Stimulated activated CD4-positive, alpha-beta T cell treated with anti-CD3 and anti-CD28 coated beads, Interleukin-4, amount 100 ng/mL, for 1 hour (primary cell): ENCODE measurements at regions not wholly inside any gene's neighbourhood (a gene's known extent, or its start where the extent isn't known, plus 50 kb on each side); places are given as distances from the start of the nearest gene placed in this dataset.

Experiments used
- DNase-seq: peaks from one replicate; pipeline ENCODE4 v3.0.0-alpha.2; 2020

- no peak for DNase-seq
Measured at GRCh38 chr7:113452245-113452644, 333.9 kb upstream of the SMIM30 start.

GRCh38 chr7:113446791-113447190 is 328.4 kb upstream of the SMIM30 start:
- no peak for DNase-seq

GRCh38 chr7:113446391-113446790 is 328.0 kb upstream of the SMIM30 start:
- no peak for DNase-seq

- DNase-seq: no peak
Measured at GRCh38 chr7:113444261-113444660, 325.9 kb upstream of the SMIM30 start.

GRCh38 chr7:113440173-113440572 is 321.8 kb upstream of the SMIM30 start:
- DNase-seq: no peak

GRCh38 chr7:113431406-113431805 is 313.1 kb upstream of the SMIM30 start:
- DNase-seq: no peak

GRCh38 chr7:113424185-113424817 is 305.9 kb upstream of the SMIM30 start:
- no peak for DNase-seq

GRCh38 chr7:113421696-113422330 is 303.5 kb upstream of the SMIM30 start:
- DNase-seq: peak; percentile 64

- DNase-seq: no peak
Measured at GRCh38 chr7:113414401-113415035, 296.2 kb upstream of the SMIM30 start.

- DNase-seq: no peak
Measured at GRCh38 chr7:113412410-113412809, 294.1 kb upstream of the SMIM30 start.

GRCh38 chr7:113410796-113411195 is 292.4 kb upstream of the SMIM30 start:
- no peak for DNase-seq

GRCh38 chr7:113408999-113409398 is 290.6 kb upstream of the SMIM30 start:
- no peak for DNase-seq

GRCh38 chr7:113405296-113406056 is 287.1 kb upstream of the SMIM30 start:
- DNase-seq: no peak

- no peak for DNase-seq
Measured at GRCh38 chr7:113404245-113404644, 285.9 kb upstream of the SMIM30 start.

- DNase-seq: no peak
Measured at GRCh38 chr7:113402482-113402881, 284.1 kb upstream of the SMIM30 start.

- no peak for DNase-seq
Measured at GRCh38 chr7:113402005-113402404, 283.7 kb upstream of the SMIM30 start.

GRCh38 chr7:113394856-113395255 is 276.5 kb upstream of the SMIM30 start:
- DNase-seq: no peak

GRCh38 chr7:113392841-113393540 is 274.6 kb upstream of the SMIM30 start:
- DNase-seq: no peak

GRCh38 chr7:113392421-113392820 is 274.1 kb upstream of the SMIM30 start:
- DNase-seq: no peak

GRCh38 chr7:113389112-113389646 is 270.8 kb upstream of the SMIM30 start:
- DNase-seq: no peak

- no peak for DNase-seq
Measured at GRCh38 chr7:113383638-113384037, 265.3 kb upstream of the SMIM30 start.

GRCh38 chr7:113379746-113380145 is 261.4 kb upstream of the SMIM30 start:
- DNase-seq: no peak

- no peak for DNase-seq
Measured at GRCh38 chr7:113374955-113375354, 256.6 kb upstream of the SMIM30 start.
